ENCODE measurements at regions not wholly inside any gene's neighbourhood (a gene's known extent, or its start where the extent isn't known, plus 50 kb on each side); places are given as distances from the start of the nearest gene placed in this dataset.

DNA sequence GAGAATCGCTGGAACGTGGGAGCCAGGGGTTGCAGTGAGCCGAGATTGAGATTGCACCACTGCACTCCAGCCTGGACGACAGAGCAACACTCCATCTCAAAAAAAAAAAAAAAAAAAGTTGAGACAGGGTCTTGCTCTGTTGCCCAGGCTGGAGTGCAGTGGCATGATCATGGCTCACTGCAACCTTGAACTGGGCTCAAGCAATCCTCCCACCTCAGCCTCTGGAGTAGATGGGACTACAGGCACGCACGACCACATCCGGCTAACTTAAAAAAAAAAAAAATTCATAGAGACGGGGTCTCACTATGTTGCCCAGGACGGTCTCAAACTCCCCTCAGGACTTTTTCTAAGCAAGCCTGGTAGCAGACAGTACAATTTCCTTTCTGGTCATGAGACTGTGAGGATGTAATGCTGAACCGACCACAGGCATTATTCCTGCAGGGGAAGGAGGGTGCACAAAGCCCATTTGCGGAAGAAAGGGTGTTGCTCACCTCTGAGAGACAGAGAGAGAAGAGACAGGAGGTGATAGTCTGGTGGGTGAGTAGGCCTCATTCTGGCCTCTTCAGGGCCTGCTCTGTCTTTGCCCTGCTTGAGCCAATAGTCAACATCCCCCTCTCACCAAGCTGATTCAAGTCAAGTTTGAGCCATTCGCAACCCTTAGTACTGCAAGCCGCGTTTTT lies 205.3 kb downstream of the ZFP36L2 start:
- peak; percentile 25 for DNase-seq (ENCODE audit: low spot score)
- intact Hi-C loops (cut with DNase I), result loop anchor here (10.0 kb wide), 1 partner anchor 84 kb away; no protein-coding TSS in a partner anchor
- no peak for ATAC-seq

- intact Hi-C loops (cut with DNase I), result loop anchor here (10.0 kb wide), 1 partner anchor 85 kb away; no protein-coding TSS in a partner anchor
- DNase-seq (ENCODE audit: low spot score) (peak; percentile 10), ATAC-seq (no peak)
Measured at GRCh38 chr2:43020296-43020695, 206.1 kb downstream of the ZFP36L2 start.

GRCh38 chr2:43019536-43020183 lies 206.7 kb downstream of the ZFP36L2 start:
- peak; percentile 44 for DNase-seq (ENCODE audit: low spot score)
- intact Hi-C loops (cut with DNase I), result loop anchor here (10.0 kb wide), 1 partner anchor 85 kb away; no protein-coding TSS in a partner anchor

DNA sequence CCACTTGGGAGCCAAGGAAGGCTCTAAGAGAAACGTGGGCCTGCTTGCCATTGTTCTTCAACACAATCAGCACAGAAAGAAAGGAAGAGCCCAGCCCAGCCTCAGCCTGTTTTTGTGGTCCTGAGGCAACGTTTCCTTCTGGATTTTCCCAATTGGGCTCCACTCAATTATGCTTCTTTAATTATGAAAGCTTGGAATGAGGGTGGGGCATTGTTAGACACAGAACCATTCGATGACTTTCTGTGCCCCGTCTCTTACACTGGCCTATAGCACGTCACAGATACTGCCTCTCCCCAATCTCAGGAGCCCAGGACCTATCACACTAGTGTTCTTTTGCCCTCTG lies 207.4 kb downstream of the ZFP36L2 start:
- DNase-seq (ENCODE audit: low spot score) (no peak), ATAC-seq (peak; percentile 3)
- intact Hi-C loops (cut with DNase I), result no loop called here

More at GRCh38 chr2:43019536-43020183, 206.7 kb downstream of the ZFP36L2 start:
- no peak for ATAC-seq

GRCh38 chr2:43018179-43019024 lies 208.0 kb downstream of the ZFP36L2 start:
- ATAC-seq (peak; percentile 97), DNase-seq (ENCODE audit: low spot score) (peak; percentile 93)
- intact Hi-C loops (cut with DNase I), result no loop called here

DNA sequence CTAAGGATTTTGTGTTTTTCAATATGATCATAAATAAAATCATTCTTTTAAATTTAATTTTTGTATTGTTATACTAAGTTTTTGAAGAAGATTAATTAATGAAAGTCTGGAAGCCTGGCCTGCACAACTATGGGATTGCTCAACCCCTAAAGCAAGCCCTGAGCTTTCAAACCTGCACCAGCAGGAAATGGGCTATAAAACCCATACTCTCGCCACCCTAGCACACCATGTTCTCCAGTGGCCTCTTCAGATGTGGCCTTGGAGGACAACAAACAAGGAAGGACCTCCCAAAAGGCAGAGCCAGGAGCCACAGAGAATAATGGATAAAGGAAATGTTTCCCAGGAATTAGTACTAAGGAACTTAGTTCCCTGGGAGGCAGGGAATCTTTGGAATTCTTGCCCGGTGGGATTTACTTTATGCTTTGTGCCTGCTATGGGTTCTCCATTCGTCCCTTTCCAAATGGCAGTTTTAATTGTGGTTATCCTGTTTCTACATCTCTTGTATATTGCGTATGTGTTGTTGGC lies 212.5 kb downstream of the ZFP36L2 start:
- DNase-seq (ENCODE audit: low spot score), result no peak
- ATAC-seq, result no peak
- intact Hi-C loops (cut with DNase I), result no loop called here

DNA sequence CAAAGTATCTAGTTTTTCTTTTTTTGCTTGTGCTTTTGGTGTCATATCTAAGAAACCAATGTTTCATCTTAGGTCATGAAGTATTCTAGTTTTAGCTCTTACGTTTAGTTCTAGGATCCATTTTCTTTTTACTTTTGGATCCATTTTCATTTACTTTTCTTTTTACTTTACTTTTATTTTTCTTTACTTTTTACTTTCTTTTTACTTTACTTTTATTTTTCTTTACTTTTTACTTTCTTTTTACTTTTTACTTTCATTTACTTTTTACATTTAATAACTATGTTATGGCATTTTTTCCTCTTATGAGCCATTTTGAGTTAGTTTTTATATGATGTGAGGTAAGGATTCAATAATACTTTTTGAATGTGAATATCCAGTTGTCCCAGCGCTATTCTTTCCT lies 213.4 kb downstream of the ZFP36L2 start:
- DNase-seq (ENCODE audit: low spot score) (no peak), ATAC-seq (no peak)
- intact Hi-C loops (cut with DNase I), result no loop called here

- DNase-seq (ENCODE audit: low spot score), result no peak
- intact Hi-C loops (cut with DNase I), result no loop called here
- ATAC-seq, result no peak
Measured at GRCh38 chr2:43011158-43011491, 215.3 kb downstream of the ZFP36L2 start.

DNA sequence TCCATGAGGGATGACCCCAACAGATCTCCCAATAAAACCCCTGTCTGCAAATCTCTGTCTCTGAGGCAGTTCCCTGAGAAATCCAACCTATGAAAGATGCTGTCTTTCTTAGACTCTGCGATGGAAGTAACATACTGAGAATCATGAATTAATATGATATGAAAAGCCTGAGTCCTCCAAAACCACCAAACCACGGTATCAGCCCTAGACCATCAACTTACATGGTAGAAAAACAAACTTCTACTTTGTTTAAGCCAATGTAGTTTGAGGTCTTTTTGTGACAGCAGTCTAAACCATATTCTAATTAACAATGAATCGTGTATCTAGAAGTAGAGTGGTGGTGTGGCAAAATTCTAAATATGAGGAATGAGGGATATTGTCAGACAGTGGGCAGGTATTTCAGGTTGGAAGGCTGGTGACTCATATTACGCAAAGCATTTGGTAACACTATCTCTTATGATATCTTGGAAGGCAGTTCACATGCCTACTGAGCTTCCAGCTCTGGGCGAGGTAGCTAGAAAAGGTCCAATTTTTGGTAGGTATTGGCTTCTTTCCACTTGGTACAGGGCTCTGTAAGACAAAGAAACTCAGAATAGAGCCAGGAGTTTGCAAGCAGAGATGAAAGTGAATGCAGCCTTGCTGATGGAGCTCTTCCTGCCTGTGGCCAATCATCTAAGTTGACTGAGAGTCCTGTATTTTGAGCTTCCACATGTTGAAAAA lies 215.8 kb downstream of the ZFP36L2 start:
- ATAC-seq (no peak), DNase-seq (ENCODE audit: low spot score) (no peak)
- intact Hi-C loops (cut with DNase I), result no loop called here

DNA sequence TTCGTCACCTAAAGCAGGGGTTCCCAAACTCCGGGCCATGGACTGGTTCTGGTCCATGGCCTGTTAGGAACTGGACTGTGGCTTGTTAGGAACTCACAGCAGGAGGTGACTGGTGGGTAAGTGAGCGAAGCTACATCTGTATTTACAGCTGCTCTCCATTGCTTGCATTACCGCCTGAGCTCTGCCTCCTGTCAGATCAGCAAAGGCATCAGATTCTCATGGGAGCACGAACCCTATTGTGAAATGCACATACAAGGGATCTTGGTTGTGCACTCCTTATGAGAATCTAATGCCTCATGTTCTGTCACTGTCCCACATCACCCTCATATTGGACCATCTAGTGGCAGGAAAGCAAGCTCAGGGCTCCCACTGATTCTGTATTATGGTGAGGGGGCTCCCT lies 217.0 kb downstream of the ZFP36L2 start:
- DNase-seq (ENCODE audit: low spot score) (no peak), ATAC-seq (no peak)
- intact Hi-C loops (cut with DNase I), result no loop called here

DNA sequence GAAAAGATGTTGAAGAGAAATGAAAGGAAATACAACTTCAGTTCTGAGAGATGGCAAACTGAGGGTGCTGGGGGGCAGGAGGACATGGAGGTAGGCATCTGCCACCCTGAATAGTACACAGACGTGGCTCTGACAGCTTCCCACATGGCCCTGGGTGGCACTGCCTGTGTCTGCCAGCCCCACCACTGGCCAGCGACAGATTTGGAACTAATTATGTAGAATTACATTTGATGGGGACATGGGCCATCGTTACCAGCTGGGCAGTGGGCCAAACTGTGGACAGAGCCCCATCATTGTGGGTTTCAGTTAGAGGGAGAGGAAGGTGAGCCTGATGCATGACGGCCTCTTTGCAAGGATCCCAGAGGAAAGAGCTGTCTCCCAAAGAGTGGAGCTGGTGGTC lies 216.0 kb upstream of the HAAO start:
- DNase-seq (ENCODE audit: low spot score) (no peak), ATAC-seq (no peak)
- intact Hi-C loops (cut with DNase I), result no loop called here

- intact Hi-C loops (cut with DNase I), result no loop called here
- DNase-seq (ENCODE audit: low spot score) (no peak), ATAC-seq (no peak)
Measured at GRCh38 chr2:43007901-43008300, 215.5 kb upstream of the HAAO start.

- DNase-seq (ENCODE audit: low spot score), result no peak
- intact Hi-C loops (cut with DNase I), result no loop called here
- ATAC-seq, result peak; percentile 8
Measured at GRCh38 chr2:43006834-43007543, 214.6 kb upstream of the HAAO start.

DNA sequence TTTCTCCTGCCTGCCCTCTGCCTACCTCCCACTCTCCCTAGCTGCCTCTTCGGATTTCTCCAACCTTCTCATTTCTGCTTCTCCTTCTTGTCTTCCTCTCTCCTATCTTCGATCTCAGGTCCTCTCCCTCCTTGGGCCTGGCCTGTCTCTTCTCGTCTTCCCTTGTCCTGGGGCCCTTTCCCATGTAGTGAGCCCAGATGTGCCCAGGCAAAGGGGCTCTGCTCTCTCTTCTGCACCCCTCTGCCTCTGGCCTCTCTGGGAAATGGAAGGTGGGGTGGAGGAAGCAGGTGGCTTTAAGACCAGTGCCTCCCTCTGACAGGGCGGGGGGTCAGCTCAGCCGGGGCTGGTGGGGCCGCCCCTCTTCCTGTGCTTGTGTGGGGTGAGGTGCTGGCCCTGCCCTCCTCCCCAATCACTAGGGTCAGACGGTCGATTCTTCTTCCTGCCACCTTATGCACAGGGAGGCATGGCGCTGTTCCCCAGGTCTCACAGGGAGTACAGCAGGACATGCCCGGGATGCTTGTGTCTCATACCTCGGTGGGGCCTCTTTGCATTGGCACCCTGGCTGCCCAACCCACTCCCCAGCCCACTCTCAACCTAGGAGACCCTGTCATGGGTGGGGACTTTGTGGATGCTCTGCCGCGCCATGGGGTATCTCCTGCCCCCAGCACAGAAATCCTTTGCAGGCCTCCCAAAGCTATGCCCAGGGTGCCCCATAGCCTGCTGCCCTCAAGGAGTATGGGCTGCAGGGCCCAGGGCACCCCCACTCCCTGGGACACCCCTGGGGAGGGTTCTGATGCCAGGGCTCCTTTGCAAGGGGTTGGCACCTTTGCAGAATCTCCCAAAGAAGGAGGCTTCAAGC lies 213.8 kb upstream of the HAAO start:
- intact Hi-C loops (cut with DNase I), result no loop called here
- ATAC-seq (peak; percentile 14), DNase-seq (ENCODE audit: low spot score) (no peak)

DNA sequence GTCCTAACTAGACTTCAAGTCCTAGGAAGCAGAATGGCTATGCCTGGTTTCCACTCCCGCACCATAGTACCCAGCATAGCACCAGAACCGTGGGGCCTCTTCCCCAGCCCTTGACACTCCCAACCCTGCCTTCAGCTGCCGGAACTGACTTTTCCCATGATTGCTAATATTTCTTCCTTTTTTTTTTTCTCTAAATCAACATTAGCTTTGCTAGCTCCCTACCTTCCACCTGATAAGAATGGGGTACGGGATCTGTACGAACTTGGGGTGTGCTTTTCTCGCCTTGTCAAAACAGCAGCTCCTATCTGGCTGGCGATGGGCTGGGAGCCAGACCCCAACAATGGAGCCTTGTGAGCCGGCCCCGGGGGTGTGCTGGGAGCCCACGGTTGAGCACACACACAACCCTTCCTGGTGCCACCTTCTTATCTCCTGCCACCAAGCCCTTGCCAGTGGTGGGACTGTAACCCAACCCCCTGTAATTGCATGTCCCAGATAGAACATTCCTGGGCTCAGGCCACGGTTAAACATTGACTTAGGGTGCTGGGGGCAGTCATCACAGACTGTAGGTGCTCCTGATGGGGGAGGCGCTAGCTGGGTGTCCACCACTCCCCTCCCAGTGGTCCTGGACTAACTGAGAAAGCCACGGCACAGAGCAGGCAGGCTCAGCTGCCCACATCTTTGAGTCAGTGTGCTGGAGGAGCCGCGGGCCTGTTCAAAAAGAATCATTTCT lies 213.0 kb upstream of the HAAO start:
- ATAC-seq (peak; percentile 63), DNase-seq (ENCODE audit: low spot score) (no peak)
- intact Hi-C loops (cut with DNase I), result no loop called here

- intact Hi-C loops (cut with DNase I), result no loop called here
- DNase-seq (ENCODE audit: low spot score), result no peak
- ATAC-seq, result no peak
Measured at GRCh38 chr2:43004879-43005244, 212.5 kb upstream of the HAAO start.
